GM18907 (cell line): ENCODE measurements at regions not wholly inside any gene's neighbourhood (a gene's known extent, or its start where the extent isn't known, plus 50 kb on each side); places are given as distances from the start of the nearest gene placed in this dataset.

Experiments
- ATAC-seq: cut with Tn5 transposase; IDR thresholded peaks from one replicate; pipeline ENCODE4 v1.9.1; 2021; ENCODE audit warnings: mild to moderate bottlenecking, moderate library complexity; ENCODE audit not compliant: unreplicated experiment

DNA sequence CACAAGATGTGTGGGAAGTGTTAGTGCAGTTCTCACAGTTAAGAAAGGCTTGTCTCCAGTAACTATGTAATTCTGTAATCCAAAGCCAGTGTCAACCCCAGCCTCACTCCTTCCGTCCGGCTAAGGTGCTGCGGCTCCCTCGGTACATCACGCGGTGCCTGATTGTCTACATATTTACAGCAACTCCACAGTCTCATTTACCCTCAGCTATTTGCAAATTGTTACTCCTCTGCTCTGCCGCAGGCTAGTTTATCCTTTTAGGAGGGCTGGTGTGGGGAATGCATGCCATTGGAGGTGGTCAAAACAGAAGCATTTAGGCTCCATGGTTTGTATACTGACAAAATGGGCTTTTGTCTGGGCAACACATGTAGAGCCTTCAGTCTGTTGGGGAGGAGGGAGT lies 358.3 kb downstream of the METTL15 start:
- ATAC-seq, result no peak

DNA sequence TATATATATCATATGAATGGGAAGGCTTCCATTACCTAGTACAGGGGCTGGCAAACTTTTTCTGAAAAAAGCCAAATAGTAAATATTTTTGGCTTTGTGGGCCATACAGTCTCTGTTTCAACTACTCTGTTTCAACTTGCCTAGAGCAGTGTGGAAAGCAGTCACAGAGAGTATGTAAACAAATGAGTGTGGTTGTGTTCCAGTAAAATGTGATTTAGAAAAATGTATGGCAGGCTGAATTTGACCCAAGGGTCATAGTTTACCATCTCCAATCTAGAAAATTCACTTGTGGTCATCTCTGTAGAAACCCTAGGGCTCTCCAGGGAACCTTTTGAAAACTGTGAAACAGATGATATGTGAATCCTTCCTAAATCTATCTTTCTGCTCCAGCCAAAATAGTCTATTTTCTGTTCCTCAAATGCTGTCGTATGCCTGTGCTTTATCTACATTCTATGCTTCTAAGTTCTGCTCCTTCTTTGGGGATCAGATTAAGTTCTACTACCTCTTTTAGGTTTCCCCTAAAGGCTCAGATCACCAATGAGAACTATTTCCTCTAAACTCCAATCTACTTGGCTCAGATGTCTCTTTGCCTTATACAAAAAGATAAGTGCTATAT lies 356.2 kb downstream of the METTL15 start:
- ATAC-seq, result no peak

DNA sequence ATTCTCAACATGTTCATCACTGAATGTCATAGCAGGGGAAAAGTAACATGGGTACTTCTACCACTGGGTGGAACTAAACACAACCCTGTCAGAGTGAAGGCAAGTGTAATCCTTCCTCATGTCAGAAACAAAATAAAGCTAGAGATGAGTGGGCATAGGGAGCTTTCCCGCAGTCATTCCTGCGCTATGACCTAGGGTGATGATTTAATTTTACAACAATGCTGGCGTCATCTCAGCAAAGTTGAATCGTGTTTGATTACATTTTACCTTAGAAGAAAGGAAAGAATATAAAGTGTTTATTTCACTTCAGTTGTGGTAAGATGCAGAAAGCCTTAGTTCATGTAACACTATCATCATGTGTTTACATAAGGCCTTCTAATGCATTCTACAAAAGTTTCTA lies 355.6 kb downstream of the METTL15 start:
- no peak for ATAC-seq

DNA sequence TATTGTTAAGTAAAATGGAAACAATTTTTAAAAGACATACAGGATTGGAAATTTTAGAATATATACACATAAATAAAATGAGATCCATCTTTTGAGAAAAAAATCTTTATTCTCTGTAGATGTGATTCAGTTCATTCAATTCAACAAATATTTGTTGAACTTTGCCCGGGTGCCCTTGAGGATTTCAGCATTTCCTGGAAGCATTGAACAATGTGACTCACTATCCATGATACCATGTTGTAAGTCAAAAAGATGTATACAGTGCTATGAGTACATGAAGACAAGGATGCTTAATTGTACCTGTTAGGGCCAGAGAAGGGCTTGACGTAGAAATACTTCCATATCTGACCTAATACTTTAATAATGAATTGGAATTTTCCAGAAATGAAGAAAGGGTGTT lies 353.7 kb downstream of the METTL15 start:
- no peak for ATAC-seq

DNA sequence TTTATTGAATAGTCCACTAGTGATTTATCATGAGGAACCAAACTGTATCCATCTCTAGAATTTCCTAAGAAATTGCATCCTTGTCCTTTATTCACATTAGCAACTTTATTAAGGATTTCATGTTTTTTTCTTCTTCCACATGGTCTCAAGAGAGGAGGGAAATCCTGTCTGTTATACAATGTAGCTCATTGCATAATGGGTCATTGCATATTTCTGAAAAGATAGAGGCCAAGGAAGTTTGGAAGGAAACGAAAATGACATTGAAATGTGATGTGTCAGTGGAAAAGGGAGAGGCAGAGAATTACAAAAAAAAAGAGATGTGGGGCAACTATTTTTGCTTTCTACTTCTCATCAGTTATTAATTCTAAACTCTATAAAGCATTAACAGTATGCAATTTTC lies 353.1 kb downstream of the METTL15 start:
- no peak for ATAC-seq

DNA sequence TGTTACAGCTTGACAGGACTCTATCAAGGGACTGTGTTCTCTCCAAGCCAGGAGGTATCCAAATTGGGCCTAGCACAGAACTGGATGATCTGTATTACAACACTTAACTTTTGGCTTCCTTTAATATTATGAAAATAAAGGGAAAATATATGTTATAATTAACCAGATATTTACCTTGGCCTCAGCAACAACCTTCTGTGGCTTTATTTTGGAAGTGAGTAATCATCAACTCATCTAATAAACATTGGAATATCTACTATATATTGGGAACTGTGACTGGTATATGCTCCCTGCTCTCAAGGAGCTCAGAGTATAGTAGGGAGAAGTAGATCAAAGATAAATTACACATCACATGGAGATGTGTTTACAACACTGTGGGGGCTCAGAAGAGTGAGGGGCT lies 352.2 kb downstream of the METTL15 start:
- no peak for ATAC-seq

DNA sequence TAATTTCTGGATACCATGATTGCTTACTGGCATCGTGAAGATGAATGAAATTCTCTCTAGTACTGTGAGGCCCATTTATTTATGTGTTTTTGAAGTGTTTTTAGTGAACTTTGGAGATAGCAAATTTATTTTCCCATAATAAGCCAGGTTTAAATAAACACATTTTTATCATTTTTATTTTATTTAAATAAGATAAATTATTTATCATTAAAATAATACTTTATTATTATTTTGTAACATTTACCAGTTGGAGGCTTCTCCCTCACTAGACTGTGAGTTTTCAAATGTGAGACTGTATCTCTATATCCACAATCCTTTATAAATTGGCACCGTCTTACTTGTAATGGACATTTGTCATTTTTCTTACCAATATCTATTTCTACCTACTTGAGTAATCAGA lies 351.7 kb downstream of the METTL15 start:
- ATAC-seq, result no peak

DNA sequence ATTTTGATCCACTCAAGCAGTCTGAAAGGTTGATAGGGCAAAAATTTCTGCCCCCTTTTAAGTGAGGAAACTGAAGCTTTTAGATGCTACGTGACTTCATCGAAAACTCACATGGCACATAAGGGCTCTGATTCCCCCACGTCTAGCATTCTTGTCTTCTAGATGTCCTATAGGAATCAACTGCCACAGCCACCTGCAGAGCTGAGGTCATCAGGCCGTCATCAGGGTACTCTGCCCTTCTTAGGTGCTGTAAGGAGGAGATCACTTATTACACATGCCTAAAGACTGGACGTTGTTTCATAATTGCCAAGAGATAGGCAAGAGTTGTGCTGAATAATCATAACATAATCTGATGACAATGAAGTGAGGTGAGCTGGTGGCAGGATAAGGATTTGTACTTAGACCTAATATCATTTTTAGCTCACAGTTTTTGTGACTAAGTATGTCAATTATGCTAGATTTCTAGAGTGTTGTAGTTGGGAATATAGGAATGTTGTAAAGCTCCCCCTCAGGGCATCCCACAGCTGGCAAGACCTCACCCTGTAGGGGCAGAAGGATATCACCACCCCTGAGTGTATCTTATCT lies 349.4 kb downstream of the METTL15 start:
- ATAC-seq, result no peak

DNA sequence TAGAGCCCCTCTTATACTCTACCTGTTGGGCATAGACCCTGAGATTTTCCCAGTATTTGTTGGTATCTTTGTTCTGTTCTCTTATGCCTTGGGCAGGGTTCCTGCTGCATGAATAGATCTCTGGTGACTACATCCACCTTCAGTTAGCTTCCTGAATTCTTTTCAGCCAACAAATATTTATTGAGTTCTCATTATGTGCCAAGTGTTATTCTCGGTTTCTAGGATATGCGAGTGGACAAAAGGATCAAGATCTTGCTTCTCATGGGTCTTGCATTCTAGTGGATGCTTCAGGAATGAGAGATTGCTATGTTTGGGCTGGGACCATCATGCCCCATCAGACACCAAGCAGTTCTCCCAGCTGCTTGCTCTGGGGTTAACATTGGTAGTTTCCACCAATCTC lies 340.0 kb downstream of the METTL15 start:
- no peak for ATAC-seq

DNA sequence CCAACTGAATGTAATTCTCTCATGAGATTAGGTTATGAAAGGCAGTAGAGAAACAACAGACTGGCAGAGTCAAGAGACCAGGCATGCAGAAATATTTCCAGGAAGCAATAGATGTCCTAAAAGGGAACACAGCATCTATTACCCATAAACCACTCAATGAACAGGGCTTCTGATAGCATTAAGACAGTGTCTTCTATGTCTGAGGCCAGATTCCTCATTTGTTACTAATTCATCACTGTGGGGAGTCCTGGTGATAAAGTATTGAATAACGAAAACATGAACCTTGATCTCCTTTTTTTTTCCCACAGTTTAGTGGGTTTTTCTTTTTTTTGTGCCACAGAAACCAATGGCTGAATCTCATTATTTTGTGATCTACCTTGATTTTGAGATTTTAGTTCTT lies 339.0 kb downstream of the METTL15 start:
- no peak for ATAC-seq

DNA sequence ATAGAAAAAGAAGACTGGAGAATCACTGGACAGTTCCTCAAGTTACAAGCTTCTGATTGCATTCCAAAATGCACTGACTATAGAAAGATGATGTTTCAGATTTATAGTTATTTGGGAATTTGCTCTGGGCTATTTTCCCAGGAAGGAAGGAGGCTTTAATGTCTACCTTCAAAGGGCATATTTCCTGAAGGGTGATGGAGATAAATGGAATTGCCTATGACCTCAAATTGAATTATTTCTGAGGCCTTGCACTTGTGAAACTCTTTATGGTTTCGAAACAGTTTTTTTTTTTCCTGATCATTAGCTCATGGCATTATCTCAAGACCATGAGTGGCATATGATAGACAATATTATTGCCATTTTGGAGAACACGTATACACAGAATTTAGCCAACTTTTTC lies 333.9 kb downstream of the METTL15 start:
- ATAC-seq, result no peak

DNA sequence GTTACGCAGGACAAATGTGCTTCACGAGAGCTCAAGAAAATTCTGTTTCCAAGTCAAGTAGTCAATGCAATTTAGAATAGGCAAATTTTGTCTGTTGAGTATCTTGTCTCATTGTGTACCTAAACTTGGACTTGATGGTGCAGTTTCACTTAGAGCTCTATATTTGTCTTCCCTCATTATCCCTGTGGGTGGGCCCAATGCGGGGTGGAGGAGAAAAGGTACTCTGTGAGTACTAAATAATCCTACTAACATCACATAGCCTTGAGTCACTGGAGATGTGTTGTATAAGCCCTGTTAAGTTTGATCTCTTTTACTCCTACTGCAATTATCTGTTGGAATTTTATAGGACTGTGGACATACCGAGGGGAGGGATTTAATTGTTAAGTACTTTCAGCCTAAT lies 331.2 kb downstream of the METTL15 start:
- no peak for ATAC-seq

DNA sequence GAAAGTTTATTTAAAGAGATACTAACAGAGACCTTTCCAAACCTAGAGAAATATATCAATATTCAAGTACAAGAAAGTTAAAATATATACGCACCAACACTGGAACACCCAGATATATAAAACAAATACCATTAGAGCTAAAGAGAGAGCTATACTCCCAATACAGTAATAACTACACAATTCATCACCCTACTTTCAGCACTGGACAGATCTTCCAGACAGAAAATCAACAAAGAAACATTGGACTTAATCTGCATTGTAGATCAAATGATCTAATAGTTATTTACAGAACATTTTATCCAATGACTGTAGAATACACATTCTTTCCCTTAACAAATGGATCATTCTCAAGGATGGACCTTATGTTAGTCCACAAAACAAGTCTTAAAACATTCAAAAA lies 311.9 kb downstream of the METTL15 start:
- no peak for ATAC-seq

DNA sequence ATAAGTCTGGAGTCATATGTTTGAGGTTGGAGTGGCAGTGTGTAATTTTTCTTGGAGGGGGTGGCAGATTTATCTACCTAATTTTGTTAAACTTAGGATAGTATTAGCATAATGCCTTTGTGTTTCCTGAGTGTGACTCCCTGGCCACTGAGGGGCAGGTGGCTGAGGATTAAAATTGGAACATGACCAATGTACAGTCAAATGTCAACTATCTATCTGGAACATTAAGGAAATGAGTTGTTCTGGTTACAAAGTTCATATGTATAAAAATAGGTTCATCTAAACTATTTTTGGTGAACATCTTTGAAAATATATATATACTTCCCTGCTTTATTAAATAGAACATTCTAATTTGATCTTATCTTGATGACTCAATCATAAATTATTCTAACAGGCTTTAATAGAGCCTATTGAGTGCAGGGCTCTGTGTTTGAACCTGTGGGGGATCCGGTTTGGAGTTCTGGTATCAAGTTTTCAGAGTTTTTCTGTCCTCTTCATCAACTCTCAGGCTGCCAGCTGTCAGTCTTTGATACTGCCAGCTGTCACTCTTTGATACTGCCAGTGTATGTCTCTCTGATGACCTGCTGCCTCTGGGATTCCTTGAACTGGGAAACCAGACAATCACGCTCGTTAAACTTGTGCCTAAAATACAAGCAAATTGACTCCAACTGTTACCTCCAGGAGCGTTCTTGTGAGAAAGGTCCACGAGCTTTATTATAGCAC lies 309.6 kb downstream of the METTL15 start:
- no peak for ATAC-seq

DNA sequence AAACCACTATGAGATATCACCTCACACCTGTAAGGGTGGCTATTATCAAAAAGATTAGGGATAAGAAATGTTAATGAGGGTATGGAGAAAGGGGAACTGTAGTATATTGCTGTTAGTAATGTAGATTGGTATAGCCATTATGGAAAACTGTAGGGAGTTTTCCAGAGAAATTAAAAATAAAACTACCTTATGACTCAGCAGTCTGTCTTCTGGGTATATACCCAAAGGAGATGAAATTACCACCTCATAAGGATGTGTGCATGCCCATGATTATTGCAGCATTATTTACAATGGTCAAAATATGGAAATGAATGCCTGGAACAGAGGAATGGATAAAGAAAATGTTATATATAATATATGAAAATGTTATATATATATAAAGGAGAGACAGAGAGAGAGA lies 303.8 kb downstream of the METTL15 start:
- no peak for ATAC-seq

DNA sequence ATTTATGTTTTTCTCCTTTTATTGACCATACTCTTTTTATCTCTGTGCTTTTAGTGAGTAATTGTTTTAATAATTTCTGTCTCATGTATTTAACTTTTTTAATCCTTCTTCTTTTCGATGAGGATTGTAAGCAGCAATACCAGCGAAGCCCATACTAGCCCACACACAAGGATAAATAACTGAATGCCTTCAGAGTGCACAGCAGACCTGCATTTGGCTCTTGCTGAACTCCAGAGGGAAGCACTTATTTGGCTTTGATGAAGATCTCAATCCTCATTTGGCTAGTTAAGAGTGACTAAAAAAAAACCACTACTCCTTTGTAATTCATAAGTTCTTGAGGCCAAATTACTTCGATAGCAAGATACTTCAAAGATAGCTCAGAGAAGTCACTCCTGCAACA lies 293.3 kb downstream of the METTL15 start:
- ATAC-seq, result no peak

DNA sequence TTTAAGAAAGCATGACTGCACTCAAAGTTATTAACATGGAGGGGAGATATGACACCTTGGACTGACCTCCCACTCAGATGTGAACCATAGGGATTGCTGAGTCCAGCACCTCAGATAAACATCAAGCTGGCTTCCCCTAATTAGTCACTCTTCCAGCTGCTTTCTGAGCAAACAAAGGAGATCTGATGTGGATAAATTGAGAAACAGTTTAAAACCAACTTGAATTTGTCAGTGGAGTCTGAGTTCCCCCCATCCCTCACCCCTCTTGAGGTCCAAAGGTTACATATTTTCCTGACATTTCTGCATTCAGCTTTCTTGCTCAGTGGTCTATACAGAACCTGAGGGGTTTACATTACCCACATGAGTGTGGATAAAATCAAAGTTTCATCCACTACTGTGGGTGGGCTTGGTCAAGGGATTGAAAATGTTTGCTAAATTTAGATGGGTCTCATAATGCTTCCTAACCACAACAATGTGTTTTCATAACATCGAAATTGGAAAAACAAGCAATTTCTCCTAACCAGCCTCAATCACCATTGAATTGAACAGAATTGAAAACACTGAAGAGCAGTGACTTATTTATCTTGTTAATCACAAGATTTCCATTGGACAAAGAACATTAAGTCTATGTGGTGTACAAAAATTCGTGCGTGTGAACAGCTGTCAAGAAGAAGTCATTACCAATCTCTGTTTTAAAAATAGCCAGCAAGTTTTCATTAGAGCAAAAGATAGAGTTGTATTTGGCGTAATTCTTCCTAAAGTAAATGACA lies 292.3 kb downstream of the METTL15 start:
- ATAC-seq, result no peak

DNA sequence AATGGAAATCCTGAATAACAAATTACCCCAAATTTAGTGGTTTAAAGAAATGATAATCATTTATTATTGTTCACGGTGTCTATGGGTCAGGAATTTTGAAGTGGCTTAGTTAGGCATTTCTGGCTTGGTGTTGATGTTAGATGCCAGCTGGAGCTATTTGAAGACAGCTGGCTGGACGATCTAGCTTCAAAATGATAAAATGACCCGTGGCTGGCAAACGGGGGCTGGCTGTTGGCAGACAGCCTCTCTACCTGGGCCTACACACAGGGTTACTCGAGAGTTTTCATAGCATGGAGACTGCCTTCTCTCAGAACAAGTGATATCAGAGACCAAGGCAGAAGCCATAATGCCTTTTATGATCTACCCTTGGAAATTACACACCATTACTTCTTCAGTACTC lies 285.2 kb downstream of the METTL15 start:
- ATAC-seq, result no peak

DNA sequence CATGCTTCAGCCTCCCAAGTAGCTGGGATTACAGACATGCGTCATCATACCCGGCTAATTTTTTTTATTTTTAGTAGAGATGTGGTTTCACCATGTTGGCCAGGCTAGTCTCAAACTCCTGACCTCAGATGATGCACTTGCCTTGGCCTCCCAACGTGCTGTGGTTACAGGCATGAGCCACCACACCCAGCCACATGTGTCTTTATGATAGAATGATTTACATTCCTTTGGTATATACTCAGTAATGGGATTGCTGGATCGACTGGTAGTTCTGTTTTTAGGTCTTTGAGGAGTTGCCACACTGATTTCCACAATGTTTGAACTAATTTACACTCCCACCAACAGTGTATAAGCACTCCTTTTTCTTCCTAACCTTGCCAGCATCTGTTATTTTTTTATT lies 276.2 kb downstream of the METTL15 start:
- ATAC-seq, result no peak

DNA sequence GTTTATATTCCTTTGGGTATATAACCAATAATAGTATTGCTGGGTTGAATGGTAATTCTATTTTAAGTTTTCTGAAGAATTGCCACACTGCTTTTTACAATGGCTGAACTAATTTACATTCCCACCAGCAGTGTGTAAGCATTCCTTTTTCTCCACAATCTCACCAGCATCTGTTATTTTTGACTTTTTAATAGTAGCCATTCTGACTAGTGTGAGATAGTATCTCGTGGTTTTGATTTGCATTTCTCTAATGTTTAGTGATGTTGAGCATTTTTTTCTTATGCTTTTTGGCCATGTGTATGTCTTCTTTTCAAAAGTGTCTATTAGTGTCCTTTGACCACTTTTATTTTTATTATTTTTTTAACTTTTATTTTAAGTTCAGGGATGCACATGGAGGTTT lies 275.3 kb downstream of the METTL15 start:
- ATAC-seq, result no peak
